ENCODE measurements at regions not wholly inside any gene's neighbourhood (a gene's known extent, or its start where the extent isn't known, plus 50 kb on each side); places are given as distances from the start of the nearest gene placed in this dataset.

DNA sequence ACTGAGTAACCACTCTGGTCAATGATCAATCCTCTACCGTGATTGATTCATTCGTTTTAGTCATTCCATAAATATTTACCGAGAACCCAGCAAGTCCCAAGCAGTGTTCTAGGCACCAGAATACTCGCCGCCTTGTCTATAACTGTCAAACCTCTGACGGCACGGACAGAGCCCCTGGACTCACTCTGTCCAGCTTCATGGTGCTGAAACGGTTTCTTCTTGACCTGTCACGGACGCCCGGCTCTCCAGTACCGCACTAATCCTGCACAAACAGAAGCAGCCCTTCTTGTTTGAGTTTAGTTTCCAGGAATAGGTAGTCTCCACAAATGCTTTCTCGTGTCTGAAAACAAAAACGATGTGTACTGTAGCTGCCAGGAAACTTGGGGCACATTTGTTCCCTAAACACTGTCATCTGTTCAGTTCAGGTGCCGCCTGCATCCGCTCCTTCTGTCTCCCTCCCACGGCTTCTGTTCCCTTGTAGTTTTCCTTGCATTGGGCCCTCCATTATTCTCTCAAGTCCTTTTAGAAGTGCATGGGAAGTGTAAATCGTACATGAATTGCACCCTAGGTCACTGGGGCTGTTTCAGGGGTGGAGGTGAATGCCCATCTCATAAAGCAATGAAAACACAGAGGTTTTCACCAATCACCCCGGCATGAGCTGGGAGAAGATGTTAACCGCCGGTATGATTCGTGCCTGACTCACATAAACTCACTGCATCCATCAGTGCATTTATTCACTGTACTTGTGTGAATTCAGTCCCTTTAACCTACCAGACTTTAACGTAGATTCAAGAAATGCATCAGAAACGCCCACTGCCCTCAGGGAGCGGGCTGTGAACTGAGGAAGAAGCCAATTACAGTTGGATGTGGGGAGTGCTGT lies 209.3 kb upstream of the CDH4 start:
- ATAC-seq = 0 out of 6 replicates have a peak, but pooled peaks of 1 of the 2 experiments have one; percentile 27
- Histone ChIP-seq H3K4me2 (no peak overlapping the region), H3K9me3 (no peaks in the 10 kb centered on the region), H3K27ac (no peak overlapping the region), H3K4me1 (peaks cover 4% of the 10 kb centered on the region; the same call in 1 of the 3 replicates), H3K4me3 (no peak overlapping the region)
- FAIRE-seq = no peak
- CTCF ChIA-PET = no interaction called here
- no peak for DNase-seq (ENCODE audit: low read depth in 1 of 2, low spot score in 1 of 2)
- POLR2A ChIA-PET = no interaction called here
- 44% methylated on average over 25 of the region's 25 CpGs for WGBS (ENCODE audit: missing lambda C conversion rate)
- TF ChIP-seq TP53 (CRISPR knock-in tag; IDR thresholded peaks at IDR 0.05) (no peak), EHF (CRISPR knock-in tag; IDR thresholded peaks at IDR 0.05) (no peak)
- TF ChIP-seq, protein P1, sequence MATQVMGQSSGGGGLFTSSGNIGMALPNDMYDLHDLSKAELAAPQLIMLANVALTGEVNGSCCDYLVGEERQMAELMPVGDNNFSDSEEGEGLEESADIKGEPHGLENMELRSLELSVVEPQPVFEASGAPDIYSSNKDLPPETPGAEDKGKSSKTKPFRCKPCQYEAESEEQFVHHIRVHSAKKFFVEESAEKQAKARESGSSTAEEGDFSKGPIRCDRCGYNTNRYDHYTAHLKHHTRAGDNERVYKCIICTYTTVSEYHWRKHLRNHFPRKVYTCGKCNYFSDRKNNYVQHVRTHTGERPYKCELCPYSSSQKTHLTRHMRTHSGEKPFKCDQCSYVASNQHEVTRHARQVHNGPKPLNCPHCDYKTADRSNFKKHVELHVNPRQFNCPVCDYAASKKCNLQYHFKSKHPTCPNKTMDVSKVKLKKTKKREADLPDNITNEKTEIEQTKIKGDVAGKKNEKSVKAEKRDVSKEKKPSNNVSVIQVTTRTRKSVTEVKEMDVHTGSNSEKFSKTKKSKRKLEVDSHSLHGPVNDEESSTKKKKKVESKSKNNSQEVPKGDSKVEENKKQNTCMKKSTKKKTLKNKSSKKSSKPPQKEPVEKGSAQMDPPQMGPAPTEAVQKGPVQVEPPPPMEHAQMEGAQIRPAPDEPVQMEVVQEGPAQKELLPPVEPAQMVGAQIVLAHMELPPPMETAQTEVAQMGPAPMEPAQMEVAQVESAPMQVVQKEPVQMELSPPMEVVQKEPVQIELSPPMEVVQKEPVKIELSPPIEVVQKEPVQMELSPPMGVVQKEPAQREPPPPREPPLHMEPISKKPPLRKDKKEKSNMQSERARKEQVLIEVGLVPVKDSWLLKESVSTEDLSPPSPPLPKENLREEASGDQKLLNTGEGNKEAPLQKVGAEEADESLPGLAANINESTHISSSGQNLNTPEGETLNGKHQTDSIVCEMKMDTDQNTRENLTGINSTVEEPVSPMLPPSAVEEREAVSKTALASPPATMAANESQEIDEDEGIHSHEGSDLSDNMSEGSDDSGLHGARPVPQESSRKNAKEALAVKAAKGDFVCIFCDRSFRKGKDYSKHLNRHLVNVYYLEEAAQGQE (IDR thresholded peaks at IDR 0.05) = peak; percentile 82

DNA sequence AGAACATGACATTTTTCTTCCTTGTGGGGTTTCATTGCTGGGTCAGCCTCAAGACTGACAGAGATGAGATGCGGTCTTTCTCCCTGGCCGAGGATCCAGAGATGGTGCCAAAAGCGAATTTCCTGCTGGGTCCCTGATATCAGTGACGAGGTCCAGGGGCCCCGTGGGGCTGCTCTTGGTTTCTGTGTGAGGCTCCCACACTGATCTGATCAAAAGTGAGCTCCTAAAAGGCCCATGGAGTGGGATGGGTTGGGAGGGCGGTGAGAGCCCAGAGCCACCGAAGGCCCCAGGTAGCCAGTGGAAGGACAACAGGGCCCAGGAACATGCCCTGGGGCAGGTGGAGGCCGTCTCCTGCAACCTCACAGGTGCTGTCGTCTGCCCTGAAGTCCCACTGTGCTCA lies 208.4 kb upstream of the CDH4 start:
- Histone ChIP-seq H3K4me3 (no peak overlapping the region), H3K4me1 (no peaks in the 10 kb centered on the region), H3K27ac (no peak overlapping the region), H3K9me3 (no peaks in the 10 kb centered on the region), H3K4me2 (no peak overlapping the region)
- DNase-seq (ENCODE audit: low read depth in 1 of 2, low spot score in 1 of 2) (no peak), FAIRE-seq (no peak), ATAC-seq (no peak)
- ChIA-PET POLR2A (no interaction called here), CTCF (interaction anchor here (0.9 kb wide), 1 partner anchor 59 kb away, joined by 3 read pairs; no protein-coding TSS in a partner anchor)
- TF ChIP-seq HEYL (CRISPR knock-in tag; IDR thresholded peaks at IDR 0.05) = no peak
- TF ChIP-seq HOXA7 (CRISPR knock-in tag; IDR thresholded peaks at IDR 0.05) = no peak
- TF ChIP-seq, protein P1 (IDR thresholded peaks at IDR 0.05) = no peak
- no peak for TF ChIP-seq EP300 (IDR thresholded peaks at IDR 0.05)
- TF ChIP-seq POLR2A (IDR thresholded peaks at IDR 0.05; ENCODE audit: low read length) = no peak
- TF ChIP-seq PHF8 (IDR thresholded peaks at IDR 0.05; ENCODE audit: borderline replicate concordance, low read depth) = no peak
- TF ChIP-seq TP53 (CRISPR knock-in tag; IDR thresholded peaks at IDR 0.05) = no peak
- TF ChIP-seq JUNB (IDR thresholded peaks at IDR 0.05) = no peak
- TF ChIP-seq HES2 (IDR thresholded peaks at IDR 0.05) = no peak
- WGBS (ENCODE audit: missing lambda C conversion rate) = 58% methylated on average over 6 of the region's 9 CpGs

DNA sequence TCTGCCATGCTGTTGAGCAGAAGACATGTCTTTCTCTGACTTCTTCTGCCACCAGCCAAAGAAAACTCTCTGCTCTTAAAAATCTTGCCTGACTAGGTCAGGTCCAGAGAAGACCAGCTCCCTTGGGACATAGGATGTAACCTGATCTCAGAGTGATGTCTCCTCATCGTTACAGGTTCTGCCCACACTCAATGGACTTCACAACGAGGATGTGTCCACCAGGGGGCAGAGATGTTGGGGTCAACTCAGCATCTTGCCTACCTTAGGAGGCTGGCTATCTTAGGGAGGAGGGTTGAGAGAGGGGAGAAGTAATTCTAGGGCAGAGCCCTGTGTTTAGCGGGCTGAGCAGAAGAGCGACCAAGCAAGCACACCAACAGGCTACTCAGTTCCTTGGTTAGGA lies 207.6 kb upstream of the CDH4 start:
- POLR2A ChIA-PET = no interaction called here
- FAIRE-seq (no peak), ATAC-seq (peak in 1 of 2 experiments; percentile 59; a peak in 2 of 6 replicates), DNase-seq (ENCODE audit: low read depth in 1 of 2, low spot score in 1 of 2) (peak in 1 of 2 experiments; percentile 38)
- Histone ChIP-seq H3K4me2 (no peak overlapping the region), H3K4me1 (no peaks in the 10 kb centered on the region), H3K27ac (no peak overlapping the region), H3K9me3 (no peaks in the 10 kb centered on the region), H3K4me3 (no peak overlapping the region)
- 50% methylated on average over 3 of the region's 4 CpGs for WGBS (ENCODE audit: missing lambda C conversion rate)
- CTCF ChIA-PET = interaction anchor here (0.9 kb wide), 1 partner anchor 58 kb away, joined by 3 read pairs; no protein-coding TSS in a partner anchor
- TF ChIP-seq MYC (IDR thresholded peaks at IDR 0.05; ENCODE audit: borderline replicate concordance, low read length) (no peak), RAD21 (conservative IDR thresholded peaks at IDR 0.05 in 1 of 2, IDR thresholded peaks at IDR 0.05 in 1 of 2) (peak in 1 of 2 experiments; percentile 32; a peak in 2 of 5 replicates)
